HuH-7 (cell line): ENCODE measurements at regions not wholly inside any gene's neighbourhood (a gene's known extent, or its start where the extent isn't known, plus 50 kb on each side); places are given as distances from the start of the nearest gene placed in this dataset.

ENCODE experiments used
- DNase-seq: peaks from one replicate; pipeline ENCODE4 v3.0.0; 2011; ENCODE audit warnings: low spot score

DNA sequence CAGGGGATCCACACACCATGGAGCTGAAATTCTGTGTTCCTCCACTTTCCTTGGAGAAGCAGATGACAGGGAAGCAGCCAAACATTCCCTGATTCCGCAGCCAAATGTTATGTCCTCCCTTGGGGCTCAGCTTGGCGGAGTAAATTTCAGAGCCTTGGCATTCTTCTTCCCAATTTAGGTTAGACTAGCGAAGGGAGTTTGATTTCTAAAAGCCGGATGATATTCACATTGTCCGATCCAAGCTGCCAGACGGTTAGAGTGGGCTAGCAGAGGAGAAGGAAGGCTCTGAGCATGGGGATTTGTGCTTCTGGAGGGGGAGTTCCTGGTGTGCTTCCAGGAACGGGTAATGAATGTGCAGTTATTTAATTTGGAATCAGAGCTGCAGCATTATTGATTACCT is 380.4 kb upstream of the EEF2KMT start:
- no peak for DNase-seq

DNA sequence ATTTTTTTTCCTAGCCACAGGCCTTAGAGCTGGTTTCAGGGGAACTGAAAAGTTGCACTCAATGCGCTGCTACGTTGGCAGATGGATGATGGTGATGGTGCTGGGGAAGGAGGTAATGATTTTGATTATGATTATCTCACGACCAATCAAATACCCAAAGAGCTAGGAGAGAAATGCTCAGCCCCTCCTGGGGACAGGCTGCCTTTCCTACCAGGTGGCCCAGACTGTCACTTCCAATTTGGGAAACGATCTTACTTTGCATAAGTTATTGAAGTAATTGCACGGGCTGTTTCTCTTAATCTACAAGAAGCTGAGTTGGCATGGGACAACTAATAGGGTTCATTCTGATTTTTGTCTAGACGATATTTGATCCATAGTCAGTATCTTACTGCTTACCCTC is 379.7 kb upstream of the EEF2KMT start:
- no peak for DNase-seq

DNA sequence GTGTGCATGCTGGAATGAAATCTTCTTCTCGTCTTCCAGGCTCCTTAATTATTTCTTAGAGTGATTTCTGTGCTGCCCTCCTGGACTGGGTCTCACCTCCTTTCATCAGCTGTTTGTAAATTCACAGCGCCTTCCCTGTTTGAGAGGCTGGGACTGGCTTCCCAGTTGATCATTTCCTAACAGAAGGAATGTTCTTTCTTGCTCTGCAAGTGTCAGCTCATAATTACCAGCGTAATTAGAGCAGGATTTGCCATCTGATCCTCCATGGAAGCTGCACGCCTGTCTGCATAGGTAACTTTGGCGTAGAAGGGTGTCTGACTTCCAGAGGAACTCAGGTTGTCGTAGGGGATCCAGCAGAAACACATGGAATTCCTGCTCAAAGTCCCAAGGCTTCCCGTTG is 375.0 kb upstream of the EEF2KMT start:
- no peak for DNase-seq

DNA sequence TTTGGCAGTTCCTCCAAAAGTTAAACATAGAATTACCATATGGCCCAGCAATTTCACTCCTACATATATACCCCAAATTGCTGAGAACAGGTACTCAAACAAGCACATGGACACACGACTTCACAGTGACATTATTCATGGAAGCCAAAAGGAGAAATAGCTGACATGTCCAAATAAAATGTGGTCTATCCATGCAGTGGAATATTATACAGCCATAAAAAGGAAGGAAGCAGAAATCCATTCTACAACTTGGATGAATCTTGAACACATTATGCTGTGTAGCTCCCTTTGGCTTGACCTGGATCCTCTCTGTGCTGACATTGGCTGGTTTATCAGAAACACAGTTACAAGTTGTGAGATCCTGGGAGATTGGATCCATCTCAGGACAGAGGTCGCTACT is 370.9 kb upstream of the EEF2KMT start:
- DNase-seq = no peak

DNA sequence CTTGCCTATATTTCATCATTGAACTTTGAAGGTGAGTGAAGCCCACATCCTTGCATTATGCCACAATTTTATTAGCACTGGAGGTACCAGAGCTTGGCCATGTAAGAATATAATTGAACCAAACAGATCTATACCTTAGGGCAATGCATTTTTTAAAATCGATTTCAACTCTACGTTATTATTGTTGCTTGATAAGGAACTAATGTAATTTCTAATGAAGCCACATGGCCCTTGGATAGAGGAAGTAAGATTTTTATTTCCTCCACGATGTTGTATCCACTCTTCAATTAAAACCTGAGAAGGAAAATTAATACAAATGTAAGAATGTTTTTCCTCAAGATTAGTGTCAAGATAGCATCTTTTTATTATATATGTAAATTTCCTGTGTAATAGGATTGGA is 370.0 kb upstream of the EEF2KMT start:
- DNase-seq = no peak

DNA sequence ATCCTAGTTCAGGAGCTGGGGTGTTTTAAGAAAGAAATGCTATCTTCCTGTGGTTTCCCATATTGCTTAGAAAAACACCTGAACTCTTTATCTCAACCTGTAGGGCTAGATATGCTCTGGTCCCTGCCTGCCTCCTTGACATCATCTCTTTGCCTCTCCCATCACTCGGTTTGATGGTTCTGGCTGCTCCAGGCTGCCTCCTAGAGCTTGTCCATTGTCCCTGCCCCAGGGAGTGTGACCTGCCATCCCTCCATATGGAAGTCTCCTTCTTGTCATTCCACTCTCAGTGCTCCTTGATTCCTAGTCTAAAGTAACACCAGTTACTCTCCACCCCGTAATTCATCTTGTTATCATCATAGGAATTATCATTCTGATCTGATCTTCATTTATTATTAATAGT is 369.0 kb upstream of the EEF2KMT start:
- no peak for DNase-seq

DNA sequence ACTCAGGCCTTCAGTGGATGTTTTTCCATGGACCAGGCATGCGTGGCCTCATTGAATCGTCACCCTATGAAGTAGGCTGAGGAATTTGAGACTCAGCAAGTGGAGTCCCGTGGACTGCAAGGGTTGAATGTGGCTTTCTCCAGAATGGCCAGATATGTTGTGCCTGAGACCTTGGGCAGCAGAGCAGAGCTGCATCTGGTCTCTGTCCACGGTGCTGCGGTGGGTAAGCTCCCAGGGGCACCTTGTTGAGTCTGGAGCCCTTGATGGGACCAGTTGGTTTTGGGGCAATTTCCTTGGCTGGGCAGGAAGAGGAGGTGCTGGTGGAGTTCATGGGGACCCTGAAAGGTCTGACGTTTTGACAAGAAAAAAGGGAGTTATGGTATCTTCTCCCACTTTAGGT is 368.1 kb upstream of the EEF2KMT start:
- no peak for DNase-seq

DNA sequence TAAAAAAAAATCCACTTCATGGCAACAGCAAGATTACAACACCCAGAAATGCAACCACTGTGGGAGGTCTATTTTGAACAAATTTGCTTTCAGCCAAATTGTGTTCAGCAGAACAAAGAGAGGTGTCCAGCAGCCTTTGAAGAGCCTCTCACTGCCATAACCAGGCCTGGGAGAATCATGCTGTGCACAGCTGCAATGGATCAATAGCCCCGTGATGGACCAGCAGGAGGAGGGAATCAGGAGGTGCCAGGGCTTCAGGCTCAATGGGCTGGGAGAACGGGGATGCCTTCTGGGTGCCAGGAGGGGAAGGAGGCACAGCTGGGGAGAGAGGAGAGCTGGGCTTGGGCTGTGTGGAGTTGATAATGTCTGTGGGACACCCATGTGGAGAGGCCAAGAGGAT is 366.2 kb upstream of the EEF2KMT start:
- DNase-seq = no peak

DNA sequence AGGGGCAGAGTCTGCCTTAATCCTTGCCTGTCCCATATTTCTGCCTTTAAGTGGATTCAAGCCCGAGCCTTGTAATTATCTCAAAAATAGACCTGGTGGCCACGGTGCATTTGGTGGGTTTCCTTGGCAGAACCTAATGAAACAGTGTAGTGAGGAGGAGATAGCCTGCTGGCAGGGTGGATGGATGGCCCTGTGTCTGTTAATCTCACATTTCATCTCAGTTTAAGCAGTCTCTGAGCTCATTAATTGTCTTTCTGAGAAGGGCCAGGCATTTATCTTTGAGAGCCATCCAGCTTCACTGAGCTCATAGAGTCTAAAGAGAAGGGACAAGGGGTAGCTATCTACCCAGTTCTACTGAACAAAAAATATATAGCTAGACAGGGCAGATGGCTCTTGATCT is 364.0 kb upstream of the EEF2KMT start:
- no peak for DNase-seq

DNA sequence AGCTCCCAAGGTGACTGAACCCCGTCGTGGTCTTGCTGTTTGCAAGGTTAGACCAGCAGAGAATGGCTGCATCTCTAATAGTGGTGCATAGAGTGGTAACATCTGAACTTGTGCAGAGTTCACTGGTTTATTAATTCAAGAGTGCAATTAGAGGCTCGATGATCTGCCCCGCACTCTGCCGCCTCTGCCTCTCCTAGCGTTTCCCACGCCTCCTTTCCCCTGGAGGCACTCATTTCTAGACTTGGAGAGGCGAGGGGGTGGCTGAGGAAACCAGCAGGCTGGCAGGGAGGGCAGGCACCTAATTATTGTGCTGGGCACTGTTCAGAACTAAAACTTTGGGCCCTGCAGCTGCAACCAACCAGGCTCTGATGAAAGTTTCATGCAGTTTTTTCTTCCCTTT is 363.5 kb upstream of the EEF2KMT start:
- DNase-seq = no peak

DNA sequence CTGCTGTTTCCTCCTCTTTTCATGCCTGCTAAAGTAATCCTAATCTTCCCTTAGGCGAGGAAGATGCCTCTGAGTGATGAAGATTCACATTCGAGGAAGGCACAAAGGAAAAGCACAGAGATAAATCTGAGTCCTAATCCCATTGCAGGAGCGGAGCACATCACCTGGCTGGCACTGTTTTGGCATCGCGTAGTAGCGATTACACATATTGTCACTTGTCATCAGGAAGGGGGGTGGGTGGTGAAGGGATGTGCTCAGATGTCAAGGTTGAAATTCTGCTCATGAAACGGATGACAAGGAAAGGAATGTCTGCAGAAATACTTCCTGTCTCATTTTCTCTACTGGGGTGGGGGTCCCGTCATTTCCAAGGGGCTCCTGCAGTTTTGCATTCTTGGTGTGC is 363.1 kb upstream of the EEF2KMT start:
- DNase-seq = no peak

DNA sequence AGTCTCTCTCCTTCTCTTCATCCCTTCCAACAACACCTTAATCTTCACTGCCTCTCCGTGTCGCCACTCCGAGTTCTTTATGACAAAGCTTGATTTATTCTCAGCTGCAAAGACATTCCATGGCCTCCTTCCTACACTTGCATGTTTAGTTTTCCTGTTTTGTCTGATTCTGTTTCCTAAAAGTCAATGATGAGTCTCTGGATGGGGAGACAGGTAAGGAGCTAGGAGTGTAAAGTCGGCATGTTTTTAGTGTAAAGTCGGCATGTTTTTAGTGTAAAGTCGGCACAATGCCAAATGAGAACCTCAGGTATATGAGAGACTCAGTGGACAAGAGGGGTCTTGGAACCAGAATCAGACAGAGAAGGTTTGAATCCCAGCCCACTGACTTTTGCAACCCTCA is 362.3 kb upstream of the EEF2KMT start:
- DNase-seq = no peak

DNA sequence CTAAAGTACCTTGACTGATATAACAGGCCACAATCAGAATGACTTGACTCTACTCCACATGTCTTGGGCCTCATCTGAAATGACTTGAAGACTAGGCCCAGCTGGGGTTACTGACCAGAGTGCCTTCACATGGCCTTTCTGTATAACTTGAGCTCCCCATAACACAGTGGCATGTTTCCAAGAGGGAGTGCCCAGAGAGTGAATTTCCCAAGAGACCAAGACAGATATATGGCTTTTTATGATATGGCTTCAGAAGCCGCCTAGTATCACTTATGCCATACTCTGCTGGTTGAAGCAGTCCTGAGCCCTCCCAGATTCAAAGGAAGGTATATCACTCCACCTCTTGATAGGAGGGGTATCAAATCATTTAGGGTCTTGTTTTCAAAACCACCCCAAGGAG is 357.5 kb upstream of the EEF2KMT start:
- DNase-seq = no peak

DNA sequence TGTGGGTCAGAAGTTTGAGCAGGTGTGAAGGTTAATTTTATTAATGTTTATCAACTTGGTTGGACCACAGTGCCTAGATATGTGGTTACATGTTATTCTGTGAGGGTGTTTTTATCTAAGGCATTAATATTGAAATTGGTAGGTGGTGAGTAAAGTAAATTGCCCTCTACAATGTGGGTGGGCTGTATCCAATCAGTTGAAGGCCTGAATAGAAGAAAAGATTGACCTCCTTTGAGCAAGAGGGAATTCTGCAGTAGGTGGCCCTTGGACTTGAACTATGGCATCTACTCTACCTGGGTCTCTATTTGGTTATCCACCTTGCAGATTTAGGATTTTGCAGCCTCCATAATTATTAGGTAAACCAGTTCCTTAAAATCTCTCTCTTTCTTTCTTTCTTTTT is 356.8 kb upstream of the EEF2KMT start:
- no peak for DNase-seq

DNA sequence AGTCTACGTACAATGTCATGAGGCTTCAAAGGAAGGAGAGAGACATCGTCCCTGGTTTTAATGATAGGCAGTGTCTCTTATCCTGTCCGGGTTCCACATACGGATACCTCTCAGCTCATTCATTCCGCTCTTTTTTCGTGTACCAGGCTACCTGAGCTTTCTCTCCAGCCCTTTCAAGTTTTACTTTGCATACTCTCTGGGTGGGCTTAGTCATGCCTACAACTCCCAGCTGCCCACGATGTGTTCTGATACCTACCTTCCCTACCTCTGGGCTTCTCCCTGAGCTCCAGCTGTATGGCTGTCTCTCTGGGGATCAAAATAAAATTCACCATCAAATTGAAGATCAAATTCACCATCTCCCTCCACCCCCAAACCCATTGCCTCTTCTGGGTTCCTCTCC is 354.0 kb upstream of the EEF2KMT start:
- DNase-seq = no peak

DNA sequence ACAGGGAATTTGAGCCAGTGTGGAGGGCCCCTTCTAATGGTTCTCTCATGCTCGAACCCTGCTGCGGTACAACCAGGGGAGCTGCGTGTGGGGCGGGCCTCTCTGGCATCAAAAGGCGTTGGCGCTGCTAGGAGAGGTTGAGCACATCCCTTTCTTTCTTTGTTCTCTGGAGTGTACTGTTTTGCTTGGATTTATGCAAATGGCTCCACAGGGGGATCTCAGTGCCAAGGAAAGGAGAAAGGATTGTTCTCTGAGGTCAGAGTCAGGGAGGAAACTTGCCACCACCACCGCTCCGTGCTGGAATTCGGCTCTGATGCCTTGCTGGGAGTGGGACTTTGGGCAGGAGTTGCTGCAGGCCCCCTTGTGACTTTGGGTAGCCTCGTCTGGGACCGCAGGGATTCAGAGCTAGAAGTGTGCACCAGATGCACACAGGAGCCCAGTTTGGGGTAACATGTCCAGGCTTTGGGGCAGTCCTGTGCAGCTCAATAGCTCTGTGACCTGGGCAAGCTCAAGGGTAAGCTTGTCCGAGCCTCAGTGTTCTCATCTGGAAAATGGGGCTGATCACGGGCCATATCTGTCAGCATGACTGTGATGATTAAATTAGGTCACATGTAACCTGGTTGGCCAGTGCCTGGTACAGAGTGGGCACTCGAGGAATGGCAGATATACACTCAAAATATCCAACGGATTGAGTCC is 353.0 kb upstream of the EEF2KMT start:
- DNase-seq = no peak

DNA sequence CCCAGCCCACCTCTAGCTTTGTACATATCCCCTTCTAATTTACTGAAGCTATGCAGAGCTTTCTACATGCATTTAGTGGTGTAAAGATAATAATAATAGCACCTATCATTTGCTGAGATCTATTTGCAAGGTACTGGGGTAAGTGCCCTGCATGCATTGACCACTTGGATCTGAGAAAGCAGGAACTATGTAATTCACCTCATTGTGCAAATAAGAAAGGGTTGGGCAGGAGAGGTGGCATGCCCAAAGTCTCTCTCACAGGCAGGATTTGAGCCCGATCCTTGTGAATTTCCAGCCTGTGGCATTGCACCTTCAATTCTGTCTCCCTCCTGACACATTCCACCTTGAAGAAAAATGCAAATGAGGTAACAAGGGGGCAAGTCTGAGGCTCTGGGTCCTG is 352.3 kb upstream of the EEF2KMT start:
- no peak for DNase-seq

DNA sequence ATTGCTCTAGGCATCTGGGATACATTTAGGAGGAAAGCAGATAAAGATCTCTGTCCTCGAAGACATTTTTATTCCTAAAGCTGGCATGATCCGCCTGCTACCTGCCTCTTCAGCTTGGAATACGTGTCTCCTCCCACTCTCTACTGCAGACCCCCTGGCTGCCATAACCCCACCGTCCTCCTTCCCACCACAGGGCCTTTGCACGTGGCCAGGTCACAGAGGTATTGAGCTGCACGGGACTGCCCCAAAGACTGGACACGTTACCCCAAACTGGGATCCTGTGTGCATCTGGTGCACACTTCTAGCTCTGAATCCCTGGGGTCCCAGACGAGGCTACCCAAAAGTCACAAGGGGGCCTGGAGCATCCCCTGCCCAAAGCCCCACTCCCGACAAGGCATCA is 351.2 kb upstream of the EEF2KMT start:
- DNase-seq = no peak

DNA sequence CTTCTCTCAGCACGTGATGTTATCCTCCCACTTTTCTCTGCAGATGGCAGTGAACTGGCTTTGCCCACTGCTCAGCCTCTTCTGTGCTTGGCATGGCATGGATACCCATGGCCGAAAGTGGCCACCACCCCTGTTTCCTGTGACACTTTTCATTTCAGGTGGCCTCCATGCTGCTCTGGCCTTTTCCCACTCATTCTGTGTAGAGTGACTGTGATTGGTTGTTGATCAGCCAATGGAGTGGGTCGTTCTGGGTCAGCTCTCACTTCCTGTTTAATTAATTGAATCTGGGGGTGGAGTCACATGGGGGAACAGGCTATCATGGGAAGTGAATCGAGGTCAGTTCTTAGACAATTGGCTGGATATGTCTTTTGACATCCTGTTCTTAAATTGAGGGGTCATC is 350.1 kb upstream of the EEF2KMT start:
- no peak for DNase-seq

DNA sequence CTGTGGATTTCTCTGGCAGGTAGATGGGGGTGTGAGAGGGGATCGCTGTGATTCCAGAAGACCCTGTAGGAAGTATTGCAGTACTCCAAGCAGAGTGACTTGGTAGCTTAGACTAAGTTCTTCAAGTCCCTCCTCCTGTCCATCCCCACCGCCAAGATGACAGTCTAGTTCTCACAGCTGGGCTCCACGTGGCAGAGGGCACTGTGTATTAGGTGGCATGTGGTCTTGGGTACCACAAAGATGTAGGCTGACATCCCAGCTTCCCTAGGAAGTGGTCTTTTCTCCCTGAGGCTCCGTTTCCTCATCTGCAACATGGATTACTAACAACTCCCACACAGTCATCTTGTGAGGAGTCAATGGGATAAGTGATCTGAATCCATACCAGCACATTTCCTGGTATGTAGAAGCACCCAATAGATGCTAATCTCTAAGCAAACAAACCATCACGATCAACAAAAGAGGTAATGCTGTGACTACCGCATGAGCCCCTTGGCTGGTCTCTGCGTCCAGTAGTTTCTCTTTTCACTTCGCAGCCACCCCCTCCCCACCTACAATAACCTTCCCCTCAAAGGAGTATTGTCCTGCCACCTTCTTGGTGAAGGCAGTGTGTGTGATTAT is 349.1 kb upstream of the EEF2KMT start:
- DNase-seq = no peak

DNA sequence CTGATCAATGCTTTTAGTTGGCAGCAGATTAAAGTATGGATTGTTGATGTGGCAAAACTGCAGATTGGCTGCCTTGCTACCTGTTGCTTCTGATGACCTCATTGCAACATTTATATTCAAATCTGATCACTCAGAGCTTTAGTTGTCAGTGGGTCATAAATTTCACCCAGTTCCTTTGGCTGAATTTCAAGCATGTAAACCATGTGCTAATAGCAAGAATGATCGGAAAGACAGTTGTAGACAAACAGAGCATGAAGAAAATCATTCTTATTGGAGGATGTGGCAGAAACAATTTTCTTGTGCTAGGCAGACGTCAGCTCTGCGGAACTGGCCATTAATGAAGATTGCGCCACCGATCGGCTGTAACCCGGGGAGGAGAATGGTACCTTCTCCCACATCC is 346.6 kb upstream of the EEF2KMT start:
- DNase-seq = no peak

DNA sequence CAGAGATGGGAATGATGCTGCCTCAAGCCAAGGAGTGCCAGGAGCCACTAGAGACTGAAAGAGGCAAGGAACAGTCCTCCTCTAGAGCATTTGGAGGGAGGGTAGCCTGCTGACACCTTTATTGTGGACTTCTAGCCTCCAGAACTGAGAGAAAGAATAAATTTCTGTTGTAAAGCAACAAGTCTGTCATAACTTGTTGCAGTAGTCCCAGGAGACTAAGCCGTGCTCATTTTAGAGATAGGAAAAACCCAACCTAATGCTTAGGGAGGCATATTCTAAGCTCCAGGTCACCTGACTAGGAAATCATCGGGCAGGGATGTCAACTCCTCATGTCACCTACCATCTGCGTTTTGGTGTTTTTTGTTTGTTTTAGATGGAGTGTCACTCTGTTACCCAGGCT is 345.4 kb upstream of the EEF2KMT start:
- DNase-seq = no peak

DNA sequence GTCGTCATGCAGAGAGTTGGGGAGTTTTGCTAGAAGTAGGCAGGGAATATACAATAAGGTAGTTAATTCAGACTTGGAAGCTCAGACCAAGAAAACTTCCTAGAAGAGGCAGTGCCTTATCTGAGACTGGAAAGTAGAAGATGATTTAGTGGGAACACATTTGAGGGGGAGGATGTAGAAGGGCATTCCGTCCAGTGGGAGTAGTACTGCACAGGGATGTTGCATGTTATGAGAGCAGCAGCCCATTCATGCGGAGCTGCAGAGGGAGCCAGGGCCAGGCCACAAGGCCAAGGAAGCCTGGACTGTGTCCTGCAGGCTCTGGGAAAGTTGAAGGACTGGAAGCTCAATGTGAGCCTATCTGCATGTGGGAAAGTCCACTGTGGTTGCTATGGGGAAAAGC is 344.5 kb upstream of the EEF2KMT start:
- no peak for DNase-seq

DNA sequence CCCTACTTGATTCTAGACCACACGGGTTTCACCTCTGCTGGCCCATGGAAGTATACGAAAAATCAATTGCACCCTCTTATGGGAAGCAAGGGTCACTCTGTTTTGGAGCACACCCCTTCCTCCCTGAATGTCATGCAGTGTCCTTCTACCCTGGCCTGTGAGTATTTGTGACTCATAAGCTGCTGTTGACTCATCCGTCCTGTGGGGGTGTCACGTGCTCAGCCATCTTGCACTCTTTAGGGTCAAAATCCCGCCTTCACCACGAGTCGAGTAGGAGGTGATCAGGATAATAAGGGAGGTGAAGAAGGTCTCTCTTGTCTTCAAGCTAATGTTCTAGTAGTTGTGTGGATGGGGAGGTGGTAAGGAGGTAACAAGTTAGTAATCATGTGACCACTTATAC is 341.0 kb upstream of the EEF2KMT start:
- DNase-seq = no peak
